Heart left ventricle (tissue), 13 donors: ENCODE measurements at regions not wholly inside any gene's neighbourhood (a gene's known extent, or its start where the extent isn't known, plus 50 kb on each side); places are given as distances from the start of the nearest gene placed in this dataset.

ENCODE experiments used
- POLR2A ChIP-seq, 2 donors: fragments of 450-650 bp; IDR thresholded peaks; one replicate each; pipeline ENCODE4 v1.6.1; 2017; ENCODE audit warnings: antibody characterized with exemption in 2 of 2, mild to moderate bottlenecking in 2 of 2, moderate library complexity in 2 of 2
- TF ChIP-seq, protein P1 (sequence below), 12 donors: fragments of 200-600 bp; sonication (generic) in 4 of 12; IDR thresholded peaks; one replicate each; pipeline versions ENCODE4 v1.5.0 to v1.8.0; 2018 to 2022; ENCODE audit warnings: antibody characterized with exemption in 12 of 12, mild to moderate bottlenecking in 5 of 12
- donor health status: ischemic (EF 13 %, LVEDD 7.1; RV severe dilation, severe dysfunction).
- donor health status: DM: no; HTN: yes; CAD: no.
- donor health status: DM: no; HTN: no; CAD: no.
- donor health status: ischemic (EF 25% LVEDD 6.9; RV normal size, moderate dysfunction).
- donor health status: ischemic (EF 25% LVEDD 5.7; RV mildly dilated, moderate dysfunction).
- donor health status: ischemic (EF 35%, LVEDD 5.7; RV mildly dilated, moderate dysfunction).
- donor health status: nonischemic (EF 11% LVEDD 7.7; RV severe dilation, severe dysfunction).
- donor health status: DM: yes; HTN: yes; CAD: no.
- donor health status: PGD.
- donor health status: ischemic (EF 29% LVEDD 5.4; RV normal size, mild dysfunction).
- donor health status: nonischemic (EF 23%, LVEDD 6.1; RV moderate dilation, normal function).

GRCh38 chr7:35544028-35544742 is 150.8 kb downstream of the HERPUD2 start:
- no peak for TF ChIP-seq POLR2A (IDR thresholded peaks at IDR 0.05)
- TF ChIP-seq, protein P1, sequence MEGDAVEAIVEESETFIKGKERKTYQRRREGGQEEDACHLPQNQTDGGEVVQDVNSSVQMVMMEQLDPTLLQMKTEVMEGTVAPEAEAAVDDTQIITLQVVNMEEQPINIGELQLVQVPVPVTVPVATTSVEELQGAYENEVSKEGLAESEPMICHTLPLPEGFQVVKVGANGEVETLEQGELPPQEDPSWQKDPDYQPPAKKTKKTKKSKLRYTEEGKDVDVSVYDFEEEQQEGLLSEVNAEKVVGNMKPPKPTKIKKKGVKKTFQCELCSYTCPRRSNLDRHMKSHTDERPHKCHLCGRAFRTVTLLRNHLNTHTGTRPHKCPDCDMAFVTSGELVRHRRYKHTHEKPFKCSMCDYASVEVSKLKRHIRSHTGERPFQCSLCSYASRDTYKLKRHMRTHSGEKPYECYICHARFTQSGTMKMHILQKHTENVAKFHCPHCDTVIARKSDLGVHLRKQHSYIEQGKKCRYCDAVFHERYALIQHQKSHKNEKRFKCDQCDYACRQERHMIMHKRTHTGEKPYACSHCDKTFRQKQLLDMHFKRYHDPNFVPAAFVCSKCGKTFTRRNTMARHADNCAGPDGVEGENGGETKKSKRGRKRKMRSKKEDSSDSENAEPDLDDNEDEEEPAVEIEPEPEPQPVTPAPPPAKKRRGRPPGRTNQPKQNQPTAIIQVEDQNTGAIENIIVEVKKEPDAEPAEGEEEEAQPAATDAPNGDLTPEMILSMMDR (IDR thresholded peaks at IDR 0.05) = no peak
